HepG2 (cell line): ENCODE measurements at regions not wholly inside any gene's neighbourhood (a gene's known extent, or its start where the extent isn't known, plus 50 kb on each side); places are given as distances from the start of the nearest gene placed in this dataset.

ENCODE experiments used
- ATAC-seq: fragments of 200-7000 bp; cut with Tn5 transposase; 3 replicates; pipeline ENCODE4 v1.9.1; 2020; ENCODE audit warnings: mild to moderate bottlenecking, moderate library complexity
- BruUV-seq: library from RNA; stranded (reverse); fragments of 400-500 nt; replicated peaks from 2 replicates; lab custom pipeline; 2021; lab: Mats Ljungman, UMichigan
- CTCF ChIA-PET: fragments of 300-600 bp; formaldehyde crosslinking; extraction: SDS; loops from one replicate; lab custom pipeline; 2021; ENCODE audit warnings: low total read pairs, inconsistent platforms, low intra/inter-chr PET ratio; lab: Yijun Ruan, JAX
- POLR2A ChIA-PET: fragments of 350-600 bp; sonication (Branson Sonifier 250); formaldehyde crosslinking; loops from one replicate; lab custom pipeline; 2020; ENCODE audit warnings: antibody characterized with exemption, inconsistent platforms; lab: Yijun Ruan, JAX
- DNase-seq: peaks from one replicate; pipeline ENCODE4 v3.0.0-alpha.2; 2015; ENCODE audit warnings: low spot score
- FAIRE-seq: peaks from 3 replicates; lab custom pipeline; 2011; peaks lifted over from hg19 to GRCh38; lab: Jason Lieb, UNC
- H2AFZ ChIP-seq: one replicate; pipeline ENCODE4 v1.6.1; 2011; ENCODE audit warnings: low read length, inconsistent platforms
- H3K27ac ChIP-seq: fragments of 300-600 bp; 3 replicates; pipeline ENCODE4 v1.8.0; 2011; ENCODE audit warnings: mixed run types, mild to moderate bottlenecking, mixed read lengths, low read length, inconsistent platforms; ENCODE audit not compliant: insufficient read depth; ENCODE audit errors: extremely low read length
- H3K27me3 ChIP-seq, 2 experiments: fragments of 200-600 bp in 1 of 2; 2 replicates in 1 of 2; 3 replicates in 1 of 2; pipeline versions ENCODE4 v1.6.0 to v1.8.0; 2011; ENCODE audit warnings: low read length in 2 of 2, mild to moderate bottlenecking in 2 of 2, moderate library complexity in 2 of 2, inconsistent platforms in 1 of 2; ENCODE audit not compliant: insufficient read depth in 2 of 2, control insufficient read depth in 1 of 2
- H3K36me3 ChIP-seq, 2 experiments: fragments of 200-600 bp in 1 of 2; replicated peaks in 1 of 2; 2 replicates in 1 of 2; 3 replicates in 1 of 2; pipeline versions ENCODE4 v1.5.1 to v1.8.0; 2011; ENCODE audit warnings: low read length in 2 of 2, inconsistent platforms in 1 of 2; ENCODE audit not compliant: insufficient read depth in 2 of 2, control insufficient read depth in 1 of 2
- H3K4me1 ChIP-seq: 2 replicates; pipeline ENCODE4 v1.5.1; 2012; ENCODE audit warnings: low read length, inconsistent platforms; ENCODE audit not compliant: insufficient read depth
- H3K4me2 ChIP-seq: 2 replicates; pipeline ENCODE4 v1.6.0; 2011; ENCODE audit warnings: low read depth, low read length, inconsistent platforms
- H3K4me3 ChIP-seq, 3 experiments: fragments of 200-600 bp in 1 of 3; sonication (generic), shearing (Covaris generic) in 1 of 3; replicated peaks in 1 of 3; 2 replicates each; pipeline ENCODE4 v1.5.1; 2011 to 2016; ENCODE audit warnings: low read length in 3 of 3, inconsistent platforms in 2 of 3, low read depth in 2 of 3, mild to moderate bottlenecking in 2 of 3, control low read depth in 1 of 3, mixed read lengths in 1 of 3; ENCODE audit not compliant: insufficient read depth in 1 of 3
- H3K79me2 ChIP-seq: one replicate; pipeline ENCODE4 v1.6.1; 2011; ENCODE audit warnings: low read length, inconsistent platforms; ENCODE audit not compliant: insufficient read depth
- H3K9ac ChIP-seq: 2 replicates; pipeline ENCODE4 v1.6.0; 2011; ENCODE audit warnings: mild to moderate bottlenecking, low read depth, low read length, inconsistent platforms; ENCODE audit not compliant: insufficient read depth
- H3K9me3 ChIP-seq: 2 replicates; pipeline ENCODE4 v1.5.1; 2012; ENCODE audit warnings: mild to moderate bottlenecking, low read length
- H4K20me1 ChIP-seq: 2 replicates; pipeline ENCODE4 v1.6.0; 2011; ENCODE audit warnings: inconsistent platforms, mild to moderate bottlenecking, low read length, moderate library complexity; ENCODE audit not compliant: insufficient read depth
- CHD4 ChIP-seq: fragments of 200-600 bp; sonication (generic); IDR thresholded peaks from 2 replicates; pipeline ENCODE4 v1.7.0; 2017; ENCODE audit warnings: mild to moderate bottlenecking, low read length, borderline replicate concordance
- KLF9 ChIP-seq: IDR thresholded peaks from 2 replicates; pipeline ENCODE4 v1.6.1; 2016; ENCODE audit warnings: low read depth
- NR2F6 ChIP-seq, 2 experiments: IDR thresholded peaks; 2 replicates each; pipeline ENCODE4 v1.6.1; 2016; ENCODE audit warnings: antibody characterized with exemption in 1 of 2, mild to moderate bottlenecking in 1 of 2
- PTBP1 ChIP-seq: fragments of 200-400 bp; formaldehyde crosslinking; IDR thresholded peaks from 2 replicates; pipeline ENCODE4 v1.6.1; 2018; ENCODE audit warnings: low read length, low read depth; ENCODE audit not compliant: poor library complexity, severe bottlenecking
- SUZ12 ChIP-seq: fragments of 150-350 bp; IDR thresholded peaks from 2 replicates; pipeline ENCODE4 v1.6.1; 2014; ENCODE audit warnings: low read depth, low read length
- ZBTB34 ChIP-seq: sonication (generic); formaldehyde crosslinking; IDR thresholded peaks from 2 replicates; pipeline ENCODE4 v1.8.0; 2022; ENCODE audit warnings: mild to moderate bottlenecking, missing genetic modification reagents
- ZKSCAN8 ChIP-seq: IDR thresholded peaks from 2 replicates; pipeline ENCODE4 v1.6.1; 2016; ENCODE audit warnings: borderline replicate concordance, missing genetic modification reagents, missing compliant biosample characterization
- ZNF362 ChIP-seq: sonication (generic); formaldehyde crosslinking; IDR thresholded peaks from 2 replicates; pipeline ENCODE4 v1.4.0; 2020; ENCODE audit warnings: missing genetic modification reagents, mild to moderate bottlenecking, borderline replicate concordance
- ZNF564 ChIP-seq: sonication (generic); formaldehyde crosslinking; IDR thresholded peaks from 2 replicates; pipeline ENCODE4 v1.8.1; 2023; ENCODE audit warnings: mild to moderate bottlenecking, missing genetic modification reagents
- WGBS: methylation state at CpG from one replicate; pipeline ENCODE4 v1.1.6; 2017; ENCODE audit warnings: low lambda C conversion rate; 5-methylcytosine and 5-hydroxymethylcytosine counted together
- in situ Hi-C: cut with HindIII; loops from 2 replicates; pipeline ENCODE4 v1.10.0; 2017; ENCODE audit warnings: low pct_unique_long_range_greater_than_20kb; ENCODE audit not compliant: extremely low pct_ligation_motif_present
- intact Hi-C: fragments of 100-400 bp; cut with micrococcal nuclease; formaldehyde crosslinking; loops from one replicate; pipeline ENCODE4 v1.10.0; 2022; ENCODE audit not compliant: unreplicated experiment

DNA sequence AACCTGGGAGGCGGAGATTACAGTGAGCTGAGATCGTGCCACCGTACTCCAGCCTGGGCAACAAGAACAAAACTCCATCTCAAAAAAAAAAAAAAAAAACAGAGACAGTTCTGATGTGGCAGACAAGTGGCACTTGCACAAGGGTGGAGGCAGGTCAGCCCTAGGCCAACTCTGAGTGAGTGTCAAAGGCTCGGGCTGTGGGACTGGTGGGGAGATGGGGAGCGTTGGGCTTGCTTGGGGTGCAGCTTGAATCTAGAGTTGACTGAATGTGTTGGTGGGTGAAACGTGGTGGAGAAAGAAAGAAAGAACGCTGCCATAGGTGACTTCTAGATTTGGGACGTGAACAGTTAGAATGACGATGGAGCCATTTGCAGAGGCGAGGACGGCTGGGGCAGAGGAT lies 121.3 kb upstream of the SPACA7 start:
- Histone ChIP-seq H4K20me1 (peaks cover 5% of the 10 kb centered on the region; the same call in 1 of the 2 replicates), H3K9me3 (no peaks in the 10 kb centered on the region), H3K27ac (no peak overlapping the region), H3K4me2 (no peak overlapping the region), H3K4me1 (no peaks in the 10 kb centered on the region), H3K79me2 (no peaks in the 10 kb centered on the region), H2AFZ (no peak overlapping the region), H3K4me3 (no peak overlapping the region), H3K36me3 (no peaks in the 10 kb centered on the region), H3K27me3 (peaks cover 9 to 79% of the 10 kb centered on the region in 2 experiments; a peak in 3 of 5 replicates), H3K9ac (no peak overlapping the region)
- DNase-seq (no peak), ATAC-seq (no peak), FAIRE-seq (no peak)
- intact Hi-C loops: no loop called here
- no peak for TF ChIP-seq ZKSCAN8
- no peak for TF ChIP-seq KLF9 (CRISPR knock-in tag)
- TF ChIP-seq ZNF362: no peak
- no peak for TF ChIP-seq NR2F6 (IDR thresholded peaks at IDR 0.05)
- TF ChIP-seq NR2F6 (CRISPR knock-in tag; IDR thresholded peaks at IDR 0.05): no peak
- TF ChIP-seq SUZ12: no peak
- TF ChIP-seq PTBP1: no peak
- TF ChIP-seq CHD4: no peak
- no peak for TF ChIP-seq ZNF564 (CRISPR knock-in tag)
- TF ChIP-seq ZBTB34 (CRISPR knock-in tag): no peak
- no TSS peak for BruUV-seq
- WGBS: 35% methylated on average over 11 of the region's 11 CpGs
- ChIA-PET POLR2A (no interaction called here), CTCF (no interaction called here)
- in situ Hi-C loops: no loop called here
